ENCODE measurements at regions not wholly inside any gene's neighbourhood (a gene's known extent, or its start where the extent isn't known, plus 50 kb on each side); places are given as distances from the start of the nearest gene placed in this dataset.

- Histone ChIP-seq H3K4me1 (peaks cover 10% of the 10 kb centered on the region), H3K79me2 (no peaks in the 10 kb centered on the region), H3K36me3 (ENCODE audit: control insufficient read depth, insufficient read depth, low read length) (no peaks in the 10 kb centered on the region), H3K4me2 (ENCODE audit: low read length) (no peak overlapping the region), H3K27me3 (ENCODE audit: control insufficient read depth, insufficient read depth, low read length) (no peaks in the 10 kb centered on the region), H3K27ac (no peak overlapping the region), H3K9me3 (ENCODE audit: control insufficient read depth, low read length) (no peaks in the 10 kb centered on the region), H3K4me3 (ENCODE audit: low read depth, low read length) (no peak overlapping the region), H2AFZ (no peak overlapping the region), H3K9ac (no peak overlapping the region)
- no peak for TF ChIP-seq CTCF (IDR thresholded peaks at IDR 0.05)
Measured at GRCh38 chr2:120945832-120946499, 210.3 kb downstream of the GLI2 start.

GRCh38 chr2:120947327-120947726, 211.7 kb downstream of the GLI2 start:
- peaks cover 10% of the 10 kb centered on the region for H3K4me1 ChIP-seq
- no peak for TF ChIP-seq CTCF (IDR thresholded peaks at IDR 0.05)
- H3K79me2 ChIP-seq, result no peaks in the 10 kb centered on the region
- no peak overlapping the region for H2AFZ ChIP-seq
- H3K4me2 ChIP-seq (ENCODE audit: low read length), result no peak overlapping the region
- no peak overlapping the region for H3K4me3 ChIP-seq (ENCODE audit: low read depth, low read length)
- H3K27me3 ChIP-seq (ENCODE audit: control insufficient read depth, insufficient read depth, low read length), result no peaks in the 10 kb centered on the region
- no peaks in the 10 kb centered on the region for H3K9me3 ChIP-seq (ENCODE audit: control insufficient read depth, low read length)
- no peaks in the 10 kb centered on the region for H3K36me3 ChIP-seq (ENCODE audit: control insufficient read depth, insufficient read depth, low read length)
- H3K27ac ChIP-seq, result no peak overlapping the region
- H3K9ac ChIP-seq, result no peak overlapping the region

DNA sequence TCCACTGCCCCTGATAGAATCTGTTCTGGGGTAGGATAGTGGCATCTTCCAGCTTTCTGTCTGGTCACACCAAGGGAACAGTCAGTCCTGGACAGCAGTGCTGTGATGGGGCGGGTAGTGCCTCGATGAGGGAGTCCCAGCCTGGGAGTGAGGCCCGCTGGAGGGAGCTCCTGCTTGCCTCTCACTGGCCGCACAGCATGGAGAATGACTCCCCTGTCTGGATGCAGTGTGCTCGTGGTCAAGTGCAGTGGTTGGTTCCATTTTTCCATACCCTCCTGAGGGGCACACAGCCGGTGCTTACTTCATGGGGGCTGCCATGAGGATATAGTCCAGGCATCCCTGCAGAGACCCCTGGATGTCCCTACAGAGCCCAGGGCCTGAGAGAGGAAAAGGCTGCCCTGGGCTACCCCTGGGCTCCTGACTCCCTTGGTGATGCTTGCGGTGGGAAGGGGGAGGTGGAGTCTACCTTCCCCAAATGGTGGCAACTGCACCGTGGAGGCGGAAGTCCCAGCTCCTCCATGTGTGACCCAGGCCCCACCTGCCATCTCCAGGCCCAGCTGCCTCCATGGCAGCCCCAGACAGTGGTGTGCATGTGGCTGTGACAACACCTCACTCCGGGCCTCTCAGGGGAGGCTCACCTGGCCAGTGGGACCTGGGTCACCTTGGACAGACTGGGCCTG, 212.5 kb downstream of the GLI2 start:
- Histone ChIP-seq H3K4me3 (ENCODE audit: low read depth, low read length) (no peak overlapping the region), H3K9ac (no peak overlapping the region)
- TF ChIP-seq CTCF (IDR thresholded peaks at IDR 0.05), result no peak

DNA sequence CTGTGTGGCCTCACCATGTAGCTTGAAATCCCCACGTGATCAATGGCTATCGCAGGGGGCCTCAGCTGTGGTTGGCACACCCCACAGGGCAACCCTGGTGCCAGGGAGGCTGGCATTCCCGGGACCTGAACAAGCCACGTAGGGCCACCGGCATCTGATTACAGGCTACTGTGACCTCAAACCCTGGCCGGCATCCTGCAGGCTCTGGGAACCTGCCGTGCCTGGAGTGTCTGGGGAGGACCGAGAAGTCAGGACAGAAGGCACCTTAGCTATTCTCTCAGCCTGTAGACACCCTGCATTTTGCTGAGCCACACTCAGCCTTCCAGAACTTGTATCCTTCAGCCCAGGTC, 213.0 kb downstream of the GLI2 start:
- H3K36me3 ChIP-seq (ENCODE audit: control insufficient read depth, insufficient read depth, low read length), result no peaks in the 10 kb centered on the region
- H3K9me3 ChIP-seq (ENCODE audit: control insufficient read depth, low read length), result no peaks in the 10 kb centered on the region
- peaks cover 10% of the 10 kb centered on the region for H3K4me1 ChIP-seq
- no peak overlapping the region for H3K9ac ChIP-seq
- H2AFZ ChIP-seq, result no peak overlapping the region
- H3K4me2 ChIP-seq (ENCODE audit: low read length), result no peak overlapping the region
- no peaks in the 10 kb centered on the region for H3K79me2 ChIP-seq
- H3K4me3 ChIP-seq (ENCODE audit: low read depth, low read length), result no peak overlapping the region
- H3K27me3 ChIP-seq (ENCODE audit: control insufficient read depth, insufficient read depth, low read length), result no peaks in the 10 kb centered on the region
- no peak for TF ChIP-seq CTCF (IDR thresholded peaks at IDR 0.05)
- no peak overlapping the region for H3K27ac ChIP-seq

More for the DNA sequence above, 212.5 kb downstream of the GLI2 start:
- H3K27ac ChIP-seq, result no peak overlapping the region
- H3K36me3 ChIP-seq (ENCODE audit: control insufficient read depth, insufficient read depth, low read length), result no peaks in the 10 kb centered on the region
- no peaks in the 10 kb centered on the region for H3K27me3 ChIP-seq (ENCODE audit: control insufficient read depth, insufficient read depth, low read length)
- no peak overlapping the region for H2AFZ ChIP-seq
- H3K9me3 ChIP-seq (ENCODE audit: control insufficient read depth, low read length), result no peaks in the 10 kb centered on the region
- no peak overlapping the region for H3K4me2 ChIP-seq (ENCODE audit: low read length)
- no peaks in the 10 kb centered on the region for H3K79me2 ChIP-seq
- peaks cover 10% of the 10 kb centered on the region for H3K4me1 ChIP-seq

All from parathyroid adenoma (tissue), 2 donors.